Testis (tissue), 2 donors: ENCODE measurements at regions not wholly inside any gene's neighbourhood (a gene's known extent, or its start where the extent isn't known, plus 50 kb on each side); places are given as distances from the start of the nearest gene placed in this dataset.

Experiments
- POLR2A ChIP-seq: fragments of 450-650 bp; IDR thresholded peaks from one replicate; pipeline ENCODE4 v1.6.1; 2017; ENCODE audit warnings: antibody characterized with exemption, mild to moderate bottlenecking, moderate library complexity
- TF ChIP-seq, protein P1 (sequence below), 3 experiments: fragments of 450-650 bp in 2 of 3; fragments of 200-600 bp in 1 of 3; sonication (generic) in 1 of 3; IDR thresholded peaks; one replicate each; pipeline ENCODE4 v1.5.1; 2016 to 2019; ENCODE audit warnings: antibody characterized with exemption in 3 of 3, mild to moderate bottlenecking in 2 of 3, moderate library complexity in 1 of 3

DNA sequence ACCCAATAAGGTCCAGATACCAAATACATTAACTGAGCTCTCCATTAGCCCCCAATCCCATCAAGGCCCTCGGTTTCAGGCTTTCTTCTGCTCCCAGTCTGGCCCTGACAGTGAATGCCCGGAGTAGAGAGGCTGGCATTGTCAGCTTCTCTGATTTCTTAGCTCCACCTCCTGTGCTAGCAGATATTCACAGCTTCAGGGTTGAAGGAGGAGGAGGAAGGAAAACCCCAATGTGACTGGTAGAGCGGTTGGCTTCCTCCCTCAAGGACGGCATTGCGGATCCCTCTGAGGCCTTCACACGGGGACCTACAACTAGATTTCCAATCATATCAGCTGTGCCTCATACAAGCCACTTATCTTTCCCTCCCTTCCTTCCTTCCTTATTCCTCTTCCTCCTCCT, 164.1 kb upstream of the SYNDIG1 start:
- TF ChIP-seq, protein P1, sequence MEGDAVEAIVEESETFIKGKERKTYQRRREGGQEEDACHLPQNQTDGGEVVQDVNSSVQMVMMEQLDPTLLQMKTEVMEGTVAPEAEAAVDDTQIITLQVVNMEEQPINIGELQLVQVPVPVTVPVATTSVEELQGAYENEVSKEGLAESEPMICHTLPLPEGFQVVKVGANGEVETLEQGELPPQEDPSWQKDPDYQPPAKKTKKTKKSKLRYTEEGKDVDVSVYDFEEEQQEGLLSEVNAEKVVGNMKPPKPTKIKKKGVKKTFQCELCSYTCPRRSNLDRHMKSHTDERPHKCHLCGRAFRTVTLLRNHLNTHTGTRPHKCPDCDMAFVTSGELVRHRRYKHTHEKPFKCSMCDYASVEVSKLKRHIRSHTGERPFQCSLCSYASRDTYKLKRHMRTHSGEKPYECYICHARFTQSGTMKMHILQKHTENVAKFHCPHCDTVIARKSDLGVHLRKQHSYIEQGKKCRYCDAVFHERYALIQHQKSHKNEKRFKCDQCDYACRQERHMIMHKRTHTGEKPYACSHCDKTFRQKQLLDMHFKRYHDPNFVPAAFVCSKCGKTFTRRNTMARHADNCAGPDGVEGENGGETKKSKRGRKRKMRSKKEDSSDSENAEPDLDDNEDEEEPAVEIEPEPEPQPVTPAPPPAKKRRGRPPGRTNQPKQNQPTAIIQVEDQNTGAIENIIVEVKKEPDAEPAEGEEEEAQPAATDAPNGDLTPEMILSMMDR (IDR thresholded peaks at IDR 0.05) = no peak
- TF ChIP-seq POLR2A = no peak
